GM12878 (cell line): ENCODE measurements at regions not wholly inside any gene's neighbourhood (a gene's known extent, or its start where the extent isn't known, plus 50 kb on each side); places are given as distances from the start of the nearest gene placed in this dataset.

Source experiments
- ATAC-seq: fragments of 200-7000 bp; cut with Tn5 transposase; 3 replicates; pipeline ENCODE4 v1.9.1; 2020; ENCODE audit warnings: mild to moderate bottlenecking, moderate library complexity
- BruUV-seq: library from RNA; stranded (reverse); fragments of 400-500 nt; replicated peaks from 2 replicates; lab custom pipeline; 2021; lab: Mats Ljungman, UMichigan
- CTCF ChIA-PET: fragments of 300-600 bp; sonication (Branson Sonifier 250); formaldehyde crosslinking; extraction: SDS; loops from one replicate; lab custom pipeline; 2021; ENCODE audit warnings: inconsistent platforms; lab: Yijun Ruan, JAX
- POLR2A ChIA-PET: fragments of 350-600 bp; formaldehyde crosslinking; extraction: SDS; loops from one replicate; lab custom pipeline; 2021; ENCODE audit warnings: inconsistent platforms; lab: Charles Lee
- RAD21 ChIA-PET: fragments of 300-600 bp; sonication (Branson Sonifier 250); formaldehyde crosslinking; loops from one replicate; lab custom pipeline; 2023; ENCODE audit warnings: antibody characterized with exemption; ENCODE audit not compliant: unreplicated experiment; lab: Charles Lee
- SMC1A ChIA-PET: fragments of 300-600 bp; sonication (Branson Sonifier 250); formaldehyde crosslinking; loops from one replicate; lab custom pipeline; 2023; ENCODE audit not compliant: unreplicated experiment, uncharacterized antibody; lab: Charles Lee
- DNase-seq: peaks from one replicate; pipeline ENCODE4 v3.0.0-alpha.2; 2011; ENCODE audit warnings: low read depth, low spot score
- FAIRE-seq: peaks from 3 replicates; lab custom pipeline; 2011; peaks lifted over from hg19 to GRCh38; lab: Jason Lieb, UNC
- H2AFZ ChIP-seq: 2 replicates; pipeline ENCODE4 v1.6.0; 2011; ENCODE audit warnings: low read depth, low read length, control low read depth; ENCODE audit not compliant: control insufficient read depth
- H3K27ac ChIP-seq: 2 replicates; pipeline ENCODE4 v1.5.1; 2011; ENCODE audit warnings: control low read depth; ENCODE audit not compliant: control insufficient read depth, insufficient read depth
- H3K27me3 ChIP-seq, 2 experiments: replicated peaks in 1 of 2; 2 replicates each; pipeline versions ENCODE4 v1.6.0 to v1.6.1; 2011; ENCODE audit warnings: low read length in 1 of 2; ENCODE audit not compliant: control insufficient read depth in 2 of 2, insufficient read depth in 2 of 2
- H3K36me3 ChIP-seq, 2 experiments: 2 replicates each; pipeline ENCODE4 v1.5.1; 2011; ENCODE audit warnings: low read length in 1 of 2; ENCODE audit not compliant: control insufficient read depth in 2 of 2, insufficient read depth in 2 of 2
- H3K4me1 ChIP-seq: 2 replicates; pipeline ENCODE4 v1.6.1; 2011; ENCODE audit warnings: mild to moderate bottlenecking, low read length, moderate library complexity, mixed read lengths; ENCODE audit not compliant: control insufficient read depth, insufficient read depth
- H3K4me2 ChIP-seq: 2 replicates; pipeline ENCODE4 v1.6.0; 2011; ENCODE audit warnings: control low read depth; ENCODE audit not compliant: control insufficient read depth, insufficient read depth
- H3K4me3 ChIP-seq: fragments of 200-600 bp; sonication (generic); 2 replicates; pipeline ENCODE4 v1.5.1; 2016
- H3K79me2 ChIP-seq: 2 replicates; pipeline ENCODE4 v1.6.0; 2011; ENCODE audit warnings: low read length; ENCODE audit not compliant: control insufficient read depth, insufficient read depth
- H3K9ac ChIP-seq: 2 replicates; pipeline ENCODE4 v1.8.0; 2011; ENCODE audit warnings: low read length, control low read depth, mixed read lengths; ENCODE audit not compliant: control insufficient read depth, insufficient read depth
- H3K9me3 ChIP-seq: replicated peaks from 3 replicates; pipeline ENCODE4 v1.5.1; 2011; ENCODE audit warnings: mild to moderate bottlenecking, low read length; ENCODE audit not compliant: control insufficient read depth, insufficient read depth
- H4K20me1 ChIP-seq: 2 replicates; pipeline ENCODE4 v1.6.0; 2011; ENCODE audit not compliant: control insufficient read depth, insufficient read depth
- GABPA ChIP-seq: IDR thresholded peaks from 2 replicates; pipeline ENCODE4 v1.6.1; 2014; ENCODE audit warnings: antibody characterized with exemption, low read depth, mild to moderate bottlenecking, inconsistent platforms
- MTA2 ChIP-seq: fragments of 450-650 bp; IDR thresholded peaks from 2 replicates; pipeline ENCODE4 v1.6.1; 2016; ENCODE audit warnings: low read depth, mild to moderate bottlenecking, moderate library complexity
- RCOR1 ChIP-seq: conservative IDR thresholded peaks from 2 replicates; pipeline ENCODE4 v1.6.1; 2012; ENCODE audit warnings: low read depth, low read length, improper control_type of control experiment
- WRNIP1 ChIP-seq: IDR thresholded peaks from 2 replicates; pipeline ENCODE4 v1.6.1; 2011; ENCODE audit warnings: low read depth, low read length, improper control_type of control experiment, borderline replicate concordance
- YBX1 ChIP-seq: fragments of 450-650 bp; IDR thresholded peaks from 2 replicates; pipeline ENCODE4 v1.6.1; 2016; ENCODE audit warnings: antibody characterized with exemption
- WGBS: methylation state at CpG from one replicate; pipeline ENCODE4 v1.1.6; 2016; ENCODE audit warnings: low lambda C conversion rate; ENCODE audit not compliant: insufficient replicate concordance, insufficient coverage; ENCODE audit errors: missing lambda C conversion rate; 5-methylcytosine and 5-hydroxymethylcytosine counted together
- in situ Hi-C: fragments of 300-500 bp; cut with MboI; formaldehyde crosslinking; loops from 9 replicates; pipeline ENCODE4 v1.14.3; 2018; ENCODE audit warnings: mixed read lengths
- intact Hi-C: fragments of 100-400 bp; cut with micrococcal nuclease; formaldehyde crosslinking; loops from one replicate; pipeline ENCODE4 v1.14.2; 2022; ENCODE audit not compliant: unreplicated experiment
- TF ChIP-seq, protein P1 (sequence below): IDR thresholded peaks from 2 replicates; pipeline ENCODE4 v1.6.1; 2011; ENCODE audit warnings: low read depth, mild to moderate bottlenecking, low read length, moderate library complexity, borderline replicate concordance; ENCODE audit errors: extremely low read depth
- TF ChIP-seq, protein P2 (sequence below): fragments of 450-650 bp; IDR thresholded peaks from 2 replicates; pipeline ENCODE4 v1.6.1; 2014; ENCODE audit warnings: mild to moderate bottlenecking
- TF ChIP-seq, protein P3 (sequence below): fragments of 450-650 bp; IDR thresholded peaks from 2 replicates; pipeline ENCODE4 v1.6.1; 2017; ENCODE audit warnings: antibody characterized with exemption, mild to moderate bottlenecking, moderate library complexity
- TF ChIP-seq, protein P4 (sequence below), 3 experiments: IDR thresholded peaks in 2 of 3; conservative IDR thresholded peaks in 1 of 3; 2 replicates each; pipeline ENCODE4 v1.5.1; 2011; ENCODE audit warnings: low read depth in 3 of 3, low read length in 3 of 3, mild to moderate bottlenecking in 3 of 3, control low read depth in 2 of 3, moderate library complexity in 2 of 3, inconsistent platforms in 1 of 3, mixed read lengths in 1 of 3; ENCODE audit not compliant: control insufficient read depth in 2 of 3, insufficient read depth in 1 of 3; ENCODE audit errors: extremely low read depth in 1 of 3
- TF ChIP-seq, protein P5 (sequence below): IDR thresholded peaks from 2 replicates; pipeline ENCODE4 v1.6.1; 2011; ENCODE audit warnings: low read depth, low read length, improper control_type of control experiment, borderline replicate concordance

DNA sequence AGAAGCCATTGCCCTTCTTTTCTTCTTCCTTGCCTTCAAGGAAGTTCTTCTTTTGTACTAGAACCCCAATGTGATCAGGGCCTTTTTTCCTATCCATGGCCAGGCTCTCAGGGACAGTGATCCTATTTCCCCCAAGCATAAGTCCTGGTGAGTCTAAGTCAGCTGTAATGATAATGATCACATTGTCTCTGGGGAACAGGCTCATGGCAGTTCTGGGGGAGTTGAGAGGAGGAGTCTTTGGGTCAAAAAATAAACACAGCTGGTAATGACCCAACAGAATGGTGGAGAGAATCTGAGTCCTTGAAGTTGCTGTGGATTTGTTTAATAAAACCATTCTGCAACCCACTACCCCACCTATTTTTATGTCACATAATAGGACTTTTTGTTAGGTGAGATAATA, 96.6 kb downstream of the SOCS6 start:
- ChIA-PET RAD21 (no interaction called here), SMC1A (no interaction called here), POLR2A (no interaction called here), CTCF (no interaction called here)
- Histone ChIP-seq H3K79me2 (no peaks in the 10 kb centered on the region), H3K36me3 (no peaks in the 10 kb centered on the region), H3K4me2 (no peak overlapping the region), H2AFZ (no peak overlapping the region), H3K27ac (no peak overlapping the region), H3K27me3 (no peaks in the 10 kb centered on the region), H4K20me1 (no peaks in the 10 kb centered on the region), H3K4me1 (no peaks in the 10 kb centered on the region), H3K4me3 (no peak overlapping the region), H3K9ac (no peak overlapping the region), H3K9me3 (no peaks in the 10 kb centered on the region)
- in situ Hi-C loops (no loop called here), intact Hi-C loops (no loop called here)
- TF ChIP-seq, protein P1, sequence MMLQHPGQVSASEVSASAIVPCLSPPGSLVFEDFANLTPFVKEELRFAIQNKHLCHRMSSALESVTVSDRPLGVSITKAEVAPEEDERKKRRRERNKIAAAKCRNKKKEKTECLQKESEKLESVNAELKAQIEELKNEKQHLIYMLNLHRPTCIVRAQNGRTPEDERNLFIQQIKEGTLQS = no peak
- BruUV-seq = no TSS peak
- FAIRE-seq = no peak
- no peak for ATAC-seq
- no peak for DNase-seq

DNA sequence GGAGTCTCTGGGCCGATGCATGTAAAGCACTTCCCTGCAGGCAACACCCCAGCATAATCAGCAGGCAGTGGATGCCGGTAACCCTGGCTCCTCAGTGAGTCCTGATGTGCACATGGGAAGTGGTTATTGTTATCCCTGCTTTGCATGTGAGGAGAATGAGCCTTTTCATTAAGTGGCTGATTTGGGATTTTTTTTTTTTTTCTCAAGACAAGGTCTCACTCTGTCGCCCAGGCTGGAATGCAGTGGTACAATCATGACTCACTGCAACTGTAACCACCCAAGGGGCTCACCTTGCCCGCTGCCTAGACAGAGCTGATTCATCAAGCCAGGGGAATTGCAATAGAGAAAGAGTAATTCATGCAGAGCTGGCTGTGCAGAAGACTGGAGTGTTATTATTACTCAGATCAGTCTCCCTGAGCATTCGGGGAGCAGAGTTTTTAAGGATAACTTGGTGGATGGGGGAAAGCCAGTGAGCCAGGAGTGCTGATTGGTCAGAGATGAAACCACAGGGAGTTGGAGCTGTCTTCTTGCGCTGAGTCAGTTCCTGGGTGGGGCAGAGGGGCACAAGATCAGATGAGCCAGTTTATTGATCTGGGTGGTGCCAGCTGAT, 95.4 kb downstream of the SOCS6 start:
- ChIA-PET CTCF (no interaction called here), SMC1A (no interaction called here), RAD21 (no interaction called here), POLR2A (no interaction called here)
- no peaks in the 10 kb centered on the region for H3K36me3 ChIP-seq
- no peak for DNase-seq
- no peak overlapping the region for H2AFZ ChIP-seq
- H3K4me1 ChIP-seq = no peaks in the 10 kb centered on the region
- H3K9me3 ChIP-seq = no peaks in the 10 kb centered on the region
- H3K27ac ChIP-seq = no peak overlapping the region
- BruUV-seq = no TSS peak
- no peak overlapping the region for H3K4me3 ChIP-seq
- no peaks in the 10 kb centered on the region for H4K20me1 ChIP-seq
- no peak overlapping the region for H3K9ac ChIP-seq
- H3K27me3 ChIP-seq = no peaks in the 10 kb centered on the region
- in situ Hi-C loops = no loop called here
- no peak overlapping the region for H3K4me2 ChIP-seq
- no peak for ATAC-seq
- intact Hi-C loops = no loop called here
- WGBS = 6% methylated on average over 6 of the region's 6 CpGs
- no peak for FAIRE-seq
- H3K79me2 ChIP-seq = no peaks in the 10 kb centered on the region
- TF ChIP-seq MTA2 (no peak), YBX1 (no peak), GABPA (no peak), RCOR1 (no peak), WRNIP1 (no peak)
- TF ChIP-seq, protein P2, sequence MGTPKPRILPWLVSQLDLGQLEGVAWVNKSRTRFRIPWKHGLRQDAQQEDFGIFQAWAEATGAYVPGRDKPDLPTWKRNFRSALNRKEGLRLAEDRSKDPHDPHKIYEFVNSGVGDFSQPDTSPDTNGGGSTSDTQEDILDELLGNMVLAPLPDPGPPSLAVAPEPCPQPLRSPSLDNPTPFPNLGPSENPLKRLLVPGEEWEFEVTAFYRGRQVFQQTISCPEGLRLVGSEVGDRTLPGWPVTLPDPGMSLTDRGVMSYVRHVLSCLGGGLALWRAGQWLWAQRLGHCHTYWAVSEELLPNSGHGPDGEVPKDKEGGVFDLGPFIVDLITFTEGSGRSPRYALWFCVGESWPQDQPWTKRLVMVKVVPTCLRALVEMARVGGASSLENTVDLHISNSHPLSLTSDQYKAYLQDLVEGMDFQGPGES = no peak
- TF ChIP-seq, protein P3, sequence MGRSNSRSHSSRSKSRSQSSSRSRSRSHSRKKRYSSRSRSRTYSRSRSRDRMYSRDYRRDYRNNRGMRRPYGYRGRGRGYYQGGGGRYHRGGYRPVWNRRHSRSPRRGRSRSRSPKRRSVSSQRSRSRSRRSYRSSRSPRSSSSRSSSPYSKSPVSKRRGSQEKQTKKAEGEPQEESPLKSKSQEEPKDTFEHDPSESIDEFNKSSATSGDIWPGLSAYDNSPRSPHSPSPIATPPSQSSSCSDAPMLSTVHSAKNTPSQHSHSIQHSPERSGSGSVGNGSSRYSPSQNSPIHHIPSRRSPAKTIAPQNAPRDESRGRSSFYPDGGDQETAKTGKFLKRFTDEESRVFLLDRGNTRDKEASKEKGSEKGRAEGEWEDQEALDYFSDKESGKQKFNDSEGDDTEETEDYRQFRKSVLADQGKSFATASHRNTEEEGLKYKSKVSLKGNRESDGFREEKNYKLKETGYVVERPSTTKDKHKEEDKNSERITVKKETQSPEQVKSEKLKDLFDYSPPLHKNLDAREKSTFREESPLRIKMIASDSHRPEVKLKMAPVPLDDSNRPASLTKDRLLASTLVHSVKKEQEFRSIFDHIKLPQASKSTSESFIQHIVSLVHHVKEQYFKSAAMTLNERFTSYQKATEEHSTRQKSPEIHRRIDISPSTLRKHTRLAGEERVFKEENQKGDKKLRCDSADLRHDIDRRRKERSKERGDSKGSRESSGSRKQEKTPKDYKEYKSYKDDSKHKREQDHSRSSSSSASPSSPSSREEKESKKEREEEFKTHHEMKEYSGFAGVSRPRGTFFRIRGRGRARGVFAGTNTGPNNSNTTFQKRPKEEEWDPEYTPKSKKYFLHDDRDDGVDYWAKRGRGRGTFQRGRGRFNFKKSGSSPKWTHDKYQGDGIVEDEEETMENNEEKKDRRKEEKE = no peak
- TF ChIP-seq, protein P4, sequence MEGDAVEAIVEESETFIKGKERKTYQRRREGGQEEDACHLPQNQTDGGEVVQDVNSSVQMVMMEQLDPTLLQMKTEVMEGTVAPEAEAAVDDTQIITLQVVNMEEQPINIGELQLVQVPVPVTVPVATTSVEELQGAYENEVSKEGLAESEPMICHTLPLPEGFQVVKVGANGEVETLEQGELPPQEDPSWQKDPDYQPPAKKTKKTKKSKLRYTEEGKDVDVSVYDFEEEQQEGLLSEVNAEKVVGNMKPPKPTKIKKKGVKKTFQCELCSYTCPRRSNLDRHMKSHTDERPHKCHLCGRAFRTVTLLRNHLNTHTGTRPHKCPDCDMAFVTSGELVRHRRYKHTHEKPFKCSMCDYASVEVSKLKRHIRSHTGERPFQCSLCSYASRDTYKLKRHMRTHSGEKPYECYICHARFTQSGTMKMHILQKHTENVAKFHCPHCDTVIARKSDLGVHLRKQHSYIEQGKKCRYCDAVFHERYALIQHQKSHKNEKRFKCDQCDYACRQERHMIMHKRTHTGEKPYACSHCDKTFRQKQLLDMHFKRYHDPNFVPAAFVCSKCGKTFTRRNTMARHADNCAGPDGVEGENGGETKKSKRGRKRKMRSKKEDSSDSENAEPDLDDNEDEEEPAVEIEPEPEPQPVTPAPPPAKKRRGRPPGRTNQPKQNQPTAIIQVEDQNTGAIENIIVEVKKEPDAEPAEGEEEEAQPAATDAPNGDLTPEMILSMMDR (IDR thresholded peaks at IDR 0.05 in 2 of 3, conservative IDR thresholded peaks at IDR 0.05 in 1 of 3; ENCODE audit: control insufficient read depth in 2 of 3, extremely low read depth in 1 of 3, insufficient read depth in 1 of 3, low read depth in 3 of 3, low read length in 3 of 3) = no peak
- TF ChIP-seq, protein P5, sequence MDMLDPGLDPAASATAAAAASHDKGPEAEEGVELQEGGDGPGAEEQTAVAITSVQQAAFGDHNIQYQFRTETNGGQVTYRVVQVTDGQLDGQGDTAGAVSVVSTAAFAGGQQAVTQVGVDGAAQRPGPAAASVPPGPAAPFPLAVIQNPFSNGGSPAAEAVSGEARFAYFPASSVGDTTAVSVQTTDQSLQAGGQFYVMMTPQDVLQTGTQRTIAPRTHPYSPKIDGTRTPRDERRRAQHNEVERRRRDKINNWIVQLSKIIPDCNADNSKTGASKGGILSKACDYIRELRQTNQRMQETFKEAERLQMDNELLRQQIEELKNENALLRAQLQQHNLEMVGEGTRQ = no peak
